KMS-11 (cell line): ENCODE measurements at regions not wholly inside any gene's neighbourhood (a gene's known extent, or its start where the extent isn't known, plus 50 kb on each side); places are given as distances from the start of the nearest gene placed in this dataset.

Experiments used
- H2AFZ ChIP-seq: fragments of 200-600 bp; sonication (generic); 2 replicates; pipeline ENCODE4 v1.6.1; 2016; ENCODE audit warnings: antibody characterized with exemption, mixed run types, low read depth
- H3K27ac ChIP-seq: fragments of 200-600 bp; sonication (generic); 2 replicates; pipeline ENCODE4 v1.6.1; 2016; ENCODE audit warnings: mild to moderate bottlenecking, mixed run types
- H3K27me3 ChIP-seq: fragments of 200-600 bp; sonication (generic); 2 replicates; pipeline ENCODE4 v1.6.1; 2017; ENCODE audit warnings: mild to moderate bottlenecking, low read depth, mixed run types, moderate library complexity; ENCODE audit not compliant: insufficient read depth
- H3K36me3 ChIP-seq: fragments of 200-600 bp; sonication (generic); 2 replicates; pipeline ENCODE4 v1.6.1; 2017; ENCODE audit warnings: mild to moderate bottlenecking, mixed run types; ENCODE audit not compliant: insufficient read depth
- H3K4me1 ChIP-seq: fragments of 200-600 bp; sonication (generic); 2 replicates; pipeline ENCODE4 v1.6.1; 2016; ENCODE audit warnings: mild to moderate bottlenecking, low read depth, mixed run types; ENCODE audit not compliant: poor library complexity, severe bottlenecking
- H3K4me2 ChIP-seq: fragments of 200-600 bp; sonication (generic); 2 replicates; pipeline ENCODE4 v1.7.0; 2016; ENCODE audit warnings: mild to moderate bottlenecking, mixed run types
- H3K4me3 ChIP-seq: fragments of 200-600 bp; sonication (generic); IDR thresholded peaks from 2 replicates; pipeline ENCODE4 v1.6.1; 2017; ENCODE audit warnings: low read depth, low read length, mixed read lengths; ENCODE audit not compliant: insufficient read depth
- H3K79me2 ChIP-seq: fragments of 200-600 bp; sonication (generic); 2 replicates; pipeline ENCODE4 v1.6.1; 2016; ENCODE audit warnings: low read depth, mixed run types; ENCODE audit not compliant: insufficient read depth
- H3K9ac ChIP-seq: fragments of 200-600 bp; sonication (generic); 2 replicates; pipeline ENCODE4 v1.6.1; 2016; ENCODE audit warnings: mild to moderate bottlenecking, mixed run types
- H4K20me1 ChIP-seq: fragments of 200-600 bp; sonication (generic); 2 replicates; pipeline ENCODE4 v1.6.1; 2016; ENCODE audit warnings: mild to moderate bottlenecking, mixed run types; ENCODE audit not compliant: insufficient read depth
- TF ChIP-seq, protein P1 (sequence below): fragments of 200-600 bp; sonication (generic); conservative IDR thresholded peaks from 2 replicates; pipeline ENCODE4 v1.6.1; 2017; ENCODE audit warnings: low read depth, mild to moderate bottlenecking, antibody characterized with exemption, low read length, moderate library complexity, mixed read lengths

DNA sequence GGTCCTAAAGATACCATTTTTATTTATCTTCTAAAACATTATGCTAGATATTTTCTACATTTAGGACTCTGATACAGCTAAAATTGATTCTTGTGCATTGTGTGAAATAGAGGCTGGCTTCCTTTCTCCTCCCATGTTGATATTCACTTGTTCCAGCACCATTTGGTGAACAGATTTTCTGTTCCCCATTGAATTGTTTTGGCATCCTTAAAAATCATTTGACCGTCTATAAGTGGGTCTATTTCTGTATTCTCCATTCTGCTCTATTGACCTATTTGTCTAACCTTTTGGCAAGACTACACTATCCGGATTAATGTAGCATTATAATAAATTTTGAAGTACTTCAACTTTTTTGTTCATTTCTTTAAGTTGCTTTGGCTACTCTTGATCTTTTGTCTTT, 2689.2 kb downstream of the PCDH9 start:
- H4K20me1 ChIP-seq, result no peaks in the 10 kb centered on the region
- H3K27me3 ChIP-seq, result no peaks in the 10 kb centered on the region
- TF ChIP-seq, protein P1, sequence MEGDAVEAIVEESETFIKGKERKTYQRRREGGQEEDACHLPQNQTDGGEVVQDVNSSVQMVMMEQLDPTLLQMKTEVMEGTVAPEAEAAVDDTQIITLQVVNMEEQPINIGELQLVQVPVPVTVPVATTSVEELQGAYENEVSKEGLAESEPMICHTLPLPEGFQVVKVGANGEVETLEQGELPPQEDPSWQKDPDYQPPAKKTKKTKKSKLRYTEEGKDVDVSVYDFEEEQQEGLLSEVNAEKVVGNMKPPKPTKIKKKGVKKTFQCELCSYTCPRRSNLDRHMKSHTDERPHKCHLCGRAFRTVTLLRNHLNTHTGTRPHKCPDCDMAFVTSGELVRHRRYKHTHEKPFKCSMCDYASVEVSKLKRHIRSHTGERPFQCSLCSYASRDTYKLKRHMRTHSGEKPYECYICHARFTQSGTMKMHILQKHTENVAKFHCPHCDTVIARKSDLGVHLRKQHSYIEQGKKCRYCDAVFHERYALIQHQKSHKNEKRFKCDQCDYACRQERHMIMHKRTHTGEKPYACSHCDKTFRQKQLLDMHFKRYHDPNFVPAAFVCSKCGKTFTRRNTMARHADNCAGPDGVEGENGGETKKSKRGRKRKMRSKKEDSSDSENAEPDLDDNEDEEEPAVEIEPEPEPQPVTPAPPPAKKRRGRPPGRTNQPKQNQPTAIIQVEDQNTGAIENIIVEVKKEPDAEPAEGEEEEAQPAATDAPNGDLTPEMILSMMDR, result no peak
- H3K4me1 ChIP-seq, result no peaks in the 10 kb centered on the region
- no peak overlapping the region for H3K4me2 ChIP-seq
- no peak overlapping the region for H3K9ac ChIP-seq
- H3K36me3 ChIP-seq, result no peaks in the 10 kb centered on the region
- H3K4me3 ChIP-seq, result no peak overlapping the region
- H3K27ac ChIP-seq, result no peak overlapping the region
- no peak overlapping the region for H2AFZ ChIP-seq
- H3K79me2 ChIP-seq, result no peaks in the 10 kb centered on the region

DNA sequence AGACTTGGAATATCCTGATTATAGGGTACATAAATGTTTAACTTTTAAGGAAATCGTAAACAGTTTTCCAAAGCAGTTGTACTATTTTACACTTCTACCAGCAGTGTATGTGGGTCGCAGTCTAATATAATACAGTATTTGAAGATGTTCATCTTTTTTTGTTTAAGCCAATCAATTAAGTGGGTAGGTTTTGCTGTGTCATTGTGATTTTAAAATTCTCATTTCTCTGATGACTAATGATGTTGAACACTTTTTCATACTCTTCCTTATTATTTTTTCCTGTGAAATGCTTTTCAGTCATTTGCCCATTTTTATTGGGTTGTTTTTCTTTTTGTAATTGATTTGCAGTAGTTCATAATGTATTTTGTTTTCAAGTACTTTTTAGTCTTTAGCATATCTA, 2689.7 kb downstream of the PCDH9 start:
- Histone ChIP-seq H3K9ac (no peak overlapping the region), H3K27me3 (no peaks in the 10 kb centered on the region), H4K20me1 (no peaks in the 10 kb centered on the region), H3K4me2 (no peak overlapping the region), H3K79me2 (no peaks in the 10 kb centered on the region), H3K4me1 (no peaks in the 10 kb centered on the region), H3K27ac (no peak overlapping the region), H2AFZ (no peak overlapping the region), H3K36me3 (no peaks in the 10 kb centered on the region), H3K4me3 (no peak overlapping the region)
- TF ChIP-seq, protein P1, result no peak

DNA sequence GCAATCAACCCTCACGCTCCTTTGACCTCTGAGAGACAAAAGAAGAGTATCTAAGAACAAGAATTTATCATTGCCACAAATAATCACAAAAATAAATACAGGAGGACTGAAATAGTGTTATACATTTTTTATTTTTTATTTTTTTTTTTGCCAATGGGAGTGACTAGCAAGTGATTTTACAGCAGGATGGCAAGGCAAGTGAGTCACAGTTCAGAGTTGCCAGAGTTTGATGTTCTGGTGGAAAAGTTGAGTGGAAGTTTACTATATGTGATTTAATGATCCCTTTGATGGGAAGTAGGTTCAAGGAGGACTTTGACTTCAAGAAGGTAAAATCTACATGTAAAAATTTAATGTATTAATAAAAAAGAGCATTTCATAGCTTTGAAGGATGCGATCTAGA, 2691.4 kb downstream of the PCDH9 start:
- no peaks in the 10 kb centered on the region for H3K4me1 ChIP-seq
- H3K4me2 ChIP-seq, result no peak overlapping the region
- H3K27ac ChIP-seq, result no peak overlapping the region
- no peaks in the 10 kb centered on the region for H3K36me3 ChIP-seq
- TF ChIP-seq, protein P1, result no peak
- H2AFZ ChIP-seq, result no peak overlapping the region
- H3K27me3 ChIP-seq, result no peaks in the 10 kb centered on the region
- H3K4me3 ChIP-seq, result no peak overlapping the region
- H3K79me2 ChIP-seq, result no peaks in the 10 kb centered on the region
- H4K20me1 ChIP-seq, result no peaks in the 10 kb centered on the region
- no peak overlapping the region for H3K9ac ChIP-seq

- Histone ChIP-seq H3K4me2 (no peak overlapping the region), H3K79me2 (no peaks in the 10 kb centered on the region), H3K27ac (no peak overlapping the region), H3K4me3 (no peak overlapping the region), H3K4me1 (no peaks in the 10 kb centered on the region), H2AFZ (no peak overlapping the region), H4K20me1 (no peaks in the 10 kb centered on the region), H3K27me3 (no peaks in the 10 kb centered on the region), H3K9ac (no peak overlapping the region), H3K36me3 (no peaks in the 10 kb centered on the region)
- TF ChIP-seq, protein P1, result no peak
Observed at GRCh38 chr13:64534302-64534701, 2695.8 kb downstream of the PCDH9 start.
